ENCODE measurements at regions not wholly inside any gene's neighbourhood (a gene's known extent, or its start where the extent isn't known, plus 50 kb on each side); places are given as distances from the start of the nearest gene placed in this dataset.

DNA sequence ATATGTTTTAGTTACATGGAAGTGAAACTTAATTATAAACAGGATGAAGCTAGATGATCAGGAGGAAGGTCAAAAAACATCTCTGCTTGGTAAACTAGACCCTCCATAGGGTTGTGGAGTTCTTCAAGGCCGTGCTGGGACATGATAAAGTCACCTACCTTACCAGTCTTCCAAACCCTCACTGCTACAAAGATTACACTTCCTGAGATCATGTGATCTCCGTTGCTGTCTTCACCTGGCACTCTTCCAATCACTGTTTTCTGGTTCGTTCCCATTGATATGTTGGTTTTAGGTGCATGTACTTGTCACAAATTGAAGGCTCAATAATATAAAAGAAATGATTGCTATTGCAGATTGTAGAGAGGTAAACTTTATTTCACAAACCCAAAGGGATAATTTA is 161.5 kb upstream of the MAN1A1 start:
- TF ChIP-seq, protein P1, sequence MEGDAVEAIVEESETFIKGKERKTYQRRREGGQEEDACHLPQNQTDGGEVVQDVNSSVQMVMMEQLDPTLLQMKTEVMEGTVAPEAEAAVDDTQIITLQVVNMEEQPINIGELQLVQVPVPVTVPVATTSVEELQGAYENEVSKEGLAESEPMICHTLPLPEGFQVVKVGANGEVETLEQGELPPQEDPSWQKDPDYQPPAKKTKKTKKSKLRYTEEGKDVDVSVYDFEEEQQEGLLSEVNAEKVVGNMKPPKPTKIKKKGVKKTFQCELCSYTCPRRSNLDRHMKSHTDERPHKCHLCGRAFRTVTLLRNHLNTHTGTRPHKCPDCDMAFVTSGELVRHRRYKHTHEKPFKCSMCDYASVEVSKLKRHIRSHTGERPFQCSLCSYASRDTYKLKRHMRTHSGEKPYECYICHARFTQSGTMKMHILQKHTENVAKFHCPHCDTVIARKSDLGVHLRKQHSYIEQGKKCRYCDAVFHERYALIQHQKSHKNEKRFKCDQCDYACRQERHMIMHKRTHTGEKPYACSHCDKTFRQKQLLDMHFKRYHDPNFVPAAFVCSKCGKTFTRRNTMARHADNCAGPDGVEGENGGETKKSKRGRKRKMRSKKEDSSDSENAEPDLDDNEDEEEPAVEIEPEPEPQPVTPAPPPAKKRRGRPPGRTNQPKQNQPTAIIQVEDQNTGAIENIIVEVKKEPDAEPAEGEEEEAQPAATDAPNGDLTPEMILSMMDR (IDR thresholded peaks at IDR 0.05 in 8 of 11, conservative IDR thresholded peaks at IDR 0.05 in 3 of 11) = no peak
- TF ChIP-seq POLR2A (IDR thresholded peaks at IDR 0.05) = no peak

Measured in spleen (tissue), 7 donors.